Kidney tubule cell (primary cell): ENCODE measurements at regions not wholly inside any gene's neighbourhood (a gene's known extent, or its start where the extent isn't known, plus 50 kb on each side); places are given as distances from the start of the nearest gene placed in this dataset.
"Not testable (repeated sequence)": the region's sequence is repeated elsewhere in the genome, so short reads cannot be mapped to it uniquely, and the experiment has no call there.

Experiments used
- DNase-seq: peaks from one replicate; pipeline ENCODE4 v3.0.0-alpha.2; 2018; ENCODE audit warnings: low spot score

DNA sequence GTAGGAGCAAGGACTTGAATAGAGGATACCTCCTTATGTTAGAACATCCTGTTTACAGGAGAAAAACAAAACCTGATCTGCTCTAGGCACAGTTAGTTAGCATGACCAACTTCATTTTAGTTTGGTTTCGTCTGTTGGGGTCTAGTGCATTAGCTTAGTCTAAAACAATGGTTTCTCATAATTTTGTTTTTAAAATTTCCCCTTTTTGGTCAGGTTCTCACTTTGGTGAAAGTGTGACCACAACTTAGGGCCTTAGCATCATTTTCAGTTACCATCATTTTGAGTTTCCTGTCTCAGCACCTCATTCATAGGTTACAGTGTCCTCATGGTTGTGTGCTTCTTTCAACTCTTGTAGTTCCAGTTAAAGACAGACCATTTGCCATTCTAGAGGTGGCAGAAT, 1277.0 kb upstream of the SLC39A10 start:
- no peak for DNase-seq

DNA sequence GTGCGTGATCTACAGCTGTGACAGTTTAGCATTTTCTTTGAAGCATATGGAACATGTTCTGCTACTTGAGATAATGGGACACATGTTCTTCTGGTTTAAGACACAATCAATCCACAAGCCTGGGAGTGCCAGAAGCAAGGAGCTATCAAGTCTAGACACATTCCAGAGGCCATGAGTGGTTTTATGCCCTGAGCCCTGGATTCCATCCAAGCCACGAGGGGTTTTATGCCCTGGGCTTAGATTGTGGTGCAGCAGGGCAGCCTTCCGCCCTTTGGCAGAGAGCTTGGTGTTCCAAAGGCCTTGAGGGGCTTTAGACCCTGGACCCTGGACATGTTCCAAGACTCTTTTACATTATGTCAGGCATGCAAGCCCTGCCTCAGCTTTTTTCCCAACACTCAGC, 1289.6 kb upstream of the SLC39A10 start:
- DNase-seq = not testable (repeated sequence)

DNA sequence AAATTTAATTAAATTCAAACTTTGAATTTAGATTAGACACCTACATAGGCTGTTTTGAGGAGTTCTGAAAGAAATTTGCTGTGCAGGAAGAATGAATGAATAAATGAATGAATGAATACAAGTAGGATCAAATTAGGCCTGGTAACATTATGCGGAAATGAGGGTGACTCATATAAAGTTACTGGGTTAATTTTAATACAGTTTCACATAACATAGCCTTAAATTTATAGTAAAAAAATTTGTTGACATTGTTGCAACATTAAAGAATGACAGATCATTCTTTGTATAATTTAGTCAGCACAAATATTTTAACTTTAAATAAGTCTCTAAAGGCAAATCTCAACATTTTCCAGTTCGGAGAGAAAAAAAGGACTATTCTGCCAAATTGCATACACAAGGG, 1293.1 kb upstream of the SLC39A10 start:
- no peak for DNase-seq

DNA sequence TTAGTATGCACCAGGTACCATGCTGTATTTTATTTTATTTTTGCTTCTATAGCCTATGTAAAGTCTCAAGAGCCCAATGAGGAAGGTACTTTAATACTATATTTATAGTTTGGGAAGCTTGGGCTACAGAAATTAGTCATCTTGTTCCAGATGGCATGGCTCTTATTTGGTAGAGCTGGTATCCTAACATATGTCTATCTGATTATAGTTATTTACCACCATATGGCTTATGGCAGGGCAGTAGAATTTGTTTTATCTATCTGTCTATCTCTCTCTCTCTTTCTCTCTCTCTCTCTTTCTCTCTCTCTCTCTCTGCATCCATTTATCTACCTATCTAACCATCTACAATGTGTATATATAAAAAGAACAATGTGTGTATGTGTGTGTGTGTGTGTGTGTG, 1293.7 kb upstream of the SLC39A10 start:
- DNase-seq = no peak

DNA sequence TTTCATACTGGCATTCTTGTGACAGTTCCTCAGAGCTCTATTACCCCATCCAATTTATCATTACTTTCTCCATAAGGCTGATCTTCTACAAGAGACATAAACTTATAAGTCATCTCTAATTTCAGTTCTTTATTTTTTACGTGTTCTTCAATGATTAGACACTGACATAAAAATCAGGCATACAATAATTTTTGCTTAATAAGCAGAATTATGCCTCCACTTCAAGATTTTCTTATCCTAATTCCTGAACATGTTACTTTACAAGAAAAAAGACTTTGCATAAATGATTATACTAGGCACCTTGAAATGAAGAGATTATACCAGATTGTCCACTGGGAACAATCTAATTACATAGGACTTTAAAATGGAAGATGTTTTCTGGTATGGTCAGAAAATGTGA, 1304.5 kb upstream of the SLC39A10 start:
- DNase-seq = no peak

DNA sequence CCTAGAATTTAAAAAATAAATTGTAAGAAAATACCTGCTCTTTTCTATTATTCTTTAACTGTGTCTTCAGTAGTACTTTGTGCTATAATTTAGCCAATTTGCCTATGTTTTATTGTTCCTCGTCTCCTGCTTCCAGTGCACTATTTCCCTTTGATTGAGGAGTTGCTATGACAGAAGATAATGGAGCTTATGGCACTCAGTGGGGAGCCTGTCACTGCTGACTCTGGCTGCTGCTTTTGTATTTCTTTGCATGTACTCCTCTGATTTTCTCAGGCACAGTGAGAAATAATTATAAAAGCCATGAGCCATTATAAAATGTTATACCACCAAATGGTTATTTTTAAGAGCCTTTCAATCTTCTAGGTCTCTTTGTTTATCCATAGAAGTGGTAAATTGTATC, 1310.8 kb upstream of the SLC39A10 start:
- DNase-seq = no peak

DNA sequence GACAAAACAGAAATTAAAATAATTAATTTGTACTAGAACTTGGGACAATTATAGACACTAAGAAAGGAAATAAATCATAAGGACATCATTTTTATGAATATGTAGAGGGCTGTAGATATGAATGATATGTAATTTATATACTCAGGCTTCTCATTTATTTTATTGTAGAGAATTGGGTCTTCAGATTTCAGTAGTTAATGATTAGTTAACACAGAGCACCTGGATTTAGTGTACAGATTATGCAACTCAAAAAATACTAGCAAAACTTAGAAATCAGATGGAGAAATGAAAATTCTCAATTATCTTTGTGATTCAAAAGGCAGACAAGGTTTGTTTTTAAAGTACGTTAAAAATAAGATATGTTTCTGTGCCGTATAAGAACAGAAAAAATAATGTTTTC, 1311.7 kb upstream of the SLC39A10 start:
- DNase-seq = no peak

DNA sequence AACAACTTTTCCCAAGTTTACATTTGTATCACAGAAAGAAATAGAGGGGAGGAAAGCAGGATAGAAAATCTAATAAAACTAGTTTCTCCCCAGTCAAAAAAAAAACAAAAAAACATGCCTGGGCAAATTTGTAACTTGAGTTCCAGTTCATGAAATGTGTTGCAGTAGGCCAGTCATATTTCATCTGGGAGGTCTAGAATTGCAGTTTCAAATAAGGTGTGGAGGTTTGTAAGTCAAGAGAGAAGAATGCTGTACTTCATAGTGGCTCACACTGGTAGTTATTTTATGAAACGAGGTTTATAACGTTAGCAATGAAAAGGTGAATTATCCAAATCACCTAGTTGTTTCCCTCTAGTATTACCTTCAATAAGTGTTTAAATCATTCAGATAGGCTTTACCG, 1313.9 kb upstream of the SLC39A10 start:
- no peak for DNase-seq

DNA sequence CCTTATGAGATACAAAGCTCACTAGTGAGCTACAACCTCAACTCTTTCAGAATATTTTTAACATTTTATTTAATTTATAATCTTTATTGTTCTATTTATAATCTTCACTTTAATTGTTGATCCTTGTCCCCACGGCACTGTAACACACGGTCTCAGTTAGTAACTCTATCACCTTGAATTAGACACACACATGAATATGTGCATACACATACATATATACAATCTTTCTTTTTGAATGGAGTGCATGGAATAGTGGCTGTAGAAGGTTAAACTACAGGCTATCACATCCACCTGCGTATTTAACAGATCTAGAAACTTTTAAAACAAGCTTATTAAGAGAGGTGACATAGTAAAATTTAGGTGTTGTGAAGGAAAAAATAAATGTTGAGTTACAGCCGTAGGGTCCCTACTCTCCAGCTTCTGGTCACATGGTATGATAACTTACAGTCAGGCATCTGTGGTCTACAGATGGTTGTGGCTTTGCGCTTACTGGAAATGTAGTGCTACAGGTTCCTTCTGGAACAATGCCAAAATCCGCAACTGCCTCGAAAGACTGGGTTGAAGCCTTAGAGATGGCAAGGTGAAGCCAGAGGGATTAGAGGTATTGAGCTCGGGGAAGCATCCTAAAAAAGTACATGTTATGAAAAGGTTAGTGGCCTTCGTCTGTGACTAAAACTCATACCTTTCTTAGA, 1324.1 kb upstream of the SLC39A10 start:
- no peak for DNase-seq

DNA sequence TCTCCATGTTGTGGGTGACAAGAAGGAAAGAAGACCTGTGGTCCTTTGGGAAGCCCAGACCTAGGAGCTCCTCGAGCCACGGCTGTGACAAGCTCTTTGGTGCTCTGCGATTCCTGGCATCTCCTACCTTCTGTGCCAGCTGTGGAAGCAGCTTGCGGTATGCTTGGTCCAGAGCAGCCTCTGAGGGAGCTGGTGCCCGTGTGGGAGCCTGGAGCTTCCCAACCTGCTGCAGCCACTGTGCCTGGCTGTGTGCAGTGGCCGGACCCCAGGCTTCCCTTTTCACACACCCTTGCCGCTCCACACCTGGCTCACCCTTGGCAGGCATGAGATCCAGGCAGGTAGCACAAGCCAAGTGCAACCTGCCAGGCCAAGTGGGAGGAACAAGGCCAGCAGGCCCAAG, 1328.6 kb upstream of the SLC39A10 start:
- DNase-seq = no peak

DNA sequence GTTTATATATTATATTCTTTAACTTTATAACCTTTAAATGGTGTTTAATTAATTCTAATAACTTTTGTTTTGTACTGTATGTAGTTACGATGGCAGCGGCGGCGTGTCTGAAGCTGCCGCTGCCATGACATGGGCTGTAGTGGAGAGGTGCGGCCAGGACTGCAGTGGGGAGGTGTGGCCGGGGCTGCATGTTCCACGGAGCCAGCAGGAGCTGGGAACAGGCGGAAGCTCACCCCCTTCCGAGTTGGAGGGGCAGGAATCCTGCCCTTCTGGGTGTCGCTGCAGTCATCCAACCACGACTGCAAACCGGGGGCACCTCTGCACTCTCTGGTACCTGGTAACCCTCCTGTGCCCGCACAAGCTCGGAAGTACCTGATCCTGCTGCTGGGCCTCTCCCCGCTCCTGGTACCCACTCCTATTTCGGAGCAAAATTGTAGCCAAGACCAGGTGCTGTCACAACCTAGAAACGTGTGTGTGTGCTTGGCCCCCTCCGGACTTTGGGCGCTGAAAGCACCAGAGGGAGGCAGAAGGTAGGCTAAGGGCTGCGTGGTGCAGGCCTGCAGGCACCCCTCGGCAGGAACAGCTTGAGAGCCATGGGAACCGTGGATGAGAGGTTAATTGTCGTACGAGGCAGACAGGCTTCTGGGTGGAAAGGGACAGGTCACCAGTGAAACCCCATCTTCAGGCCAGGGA, 1329.7 kb upstream of the SLC39A10 start:
- DNase-seq = no peak

DNA sequence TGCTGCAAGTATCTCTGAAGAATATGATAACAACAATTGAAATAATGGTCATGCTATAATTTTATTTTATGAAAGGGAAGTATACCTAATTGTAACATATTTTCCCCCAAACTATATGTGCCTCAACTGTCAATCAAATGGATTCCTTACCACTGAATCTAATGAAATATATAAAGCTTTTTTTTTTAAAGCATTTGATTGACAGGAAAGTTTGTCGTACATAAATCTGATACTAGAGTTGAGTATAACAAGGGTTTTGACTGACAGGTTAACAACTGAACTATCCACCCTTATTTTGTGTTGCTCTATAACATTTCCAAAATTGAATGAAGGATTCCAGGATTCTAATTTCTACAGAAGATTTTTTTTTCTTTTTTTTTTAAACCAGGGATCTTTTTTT, 1333.3 kb upstream of the SLC39A10 start:
- no peak for DNase-seq

DNA sequence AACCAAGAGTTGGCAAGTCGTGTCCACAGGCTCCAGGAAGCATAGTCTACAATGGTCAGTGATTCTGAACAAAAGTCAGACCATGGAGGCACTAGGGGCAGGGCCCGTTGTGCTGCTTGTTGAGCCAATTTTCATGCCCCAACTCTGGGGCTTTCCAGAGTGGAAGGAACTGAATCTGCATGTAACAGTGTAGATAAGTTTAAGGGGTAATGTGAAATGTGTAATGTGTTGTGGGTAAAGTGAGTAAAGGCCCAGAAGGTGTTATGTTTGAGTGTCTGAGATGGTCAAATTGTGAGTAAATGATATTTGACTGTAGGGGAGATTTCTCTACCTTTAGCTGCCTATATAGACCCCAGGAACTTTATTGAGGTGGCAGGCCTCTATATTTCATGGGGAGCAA, 1336.5 kb upstream of the SLC39A10 start:
- no peak for DNase-seq

DNA sequence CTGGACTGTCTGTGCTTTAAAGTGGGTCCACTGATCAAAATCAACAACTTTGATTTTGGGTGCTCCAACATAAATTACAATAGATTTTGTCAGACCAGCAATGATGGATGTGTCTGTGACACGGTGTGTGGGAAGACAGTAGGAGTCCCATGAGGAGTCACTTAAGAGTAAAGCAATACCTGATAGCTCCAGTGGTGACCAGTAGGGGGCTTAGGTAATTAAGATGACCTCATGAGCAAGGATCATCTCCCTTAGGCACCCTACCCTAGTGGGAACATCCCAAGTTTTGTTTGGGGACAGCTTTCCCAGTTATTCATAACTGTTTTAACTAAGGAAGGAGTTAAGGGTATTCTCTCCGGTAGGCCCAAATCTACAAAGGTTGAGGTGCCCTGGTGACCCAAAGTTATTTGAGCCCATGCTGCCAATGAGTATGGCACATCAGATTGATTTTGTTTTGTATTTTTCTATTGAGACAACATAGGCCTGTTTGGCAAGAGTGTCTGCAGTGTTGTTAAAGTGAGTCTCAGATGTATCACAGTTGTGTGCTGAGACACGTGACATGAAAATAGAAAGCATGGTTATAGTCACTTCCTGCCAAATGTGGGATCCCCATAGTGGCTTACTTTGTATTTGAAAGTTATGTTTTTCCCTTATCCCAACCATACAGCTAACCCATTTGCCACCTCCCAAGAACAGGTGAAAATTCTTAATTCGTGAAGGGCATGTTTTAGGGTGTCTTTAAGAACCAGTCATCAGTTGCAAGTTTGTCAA, 1337.6 kb upstream of the SLC39A10 start:
- DNase-seq = no peak

DNA sequence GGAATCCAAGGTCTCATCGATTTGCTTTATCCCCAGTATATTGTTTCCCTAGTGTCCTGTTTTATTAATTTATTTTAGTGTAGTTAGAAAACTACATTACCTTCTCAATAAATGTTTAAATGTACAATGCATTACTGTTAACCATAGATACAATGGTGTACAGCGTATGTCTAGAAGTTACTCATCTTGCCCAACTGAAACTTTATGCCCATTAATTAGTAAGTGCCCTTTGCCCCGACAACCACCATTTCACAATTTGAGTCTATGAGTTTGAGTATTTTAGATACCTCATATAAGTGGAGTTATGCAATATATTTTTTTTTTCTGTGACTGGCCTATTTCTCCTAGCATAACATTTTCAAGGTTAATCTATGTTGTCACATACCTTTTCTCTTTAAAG, 1343.0 kb upstream of the SLC39A10 start:
- DNase-seq = no peak

DNA sequence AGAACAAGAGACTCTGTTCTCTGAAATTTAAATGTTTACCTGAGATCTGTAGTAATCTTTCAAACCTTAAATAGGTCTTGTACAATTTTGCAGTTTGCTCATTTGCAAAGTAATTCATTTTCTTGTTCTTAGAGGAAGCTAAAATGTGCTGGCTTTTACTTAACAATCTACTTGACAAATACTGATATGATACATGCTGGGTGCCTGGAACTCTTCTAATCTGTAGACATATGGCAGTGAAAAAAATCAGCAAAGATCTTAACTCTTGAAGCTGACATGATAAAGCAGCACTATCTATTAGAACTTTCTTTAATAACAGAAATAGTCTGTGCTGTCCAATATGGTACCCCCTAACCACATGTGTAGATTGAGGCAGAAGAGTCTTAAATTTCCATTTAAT, 1352.8 kb upstream of the SLC39A10 start:
- DNase-seq = no peak

DNA sequence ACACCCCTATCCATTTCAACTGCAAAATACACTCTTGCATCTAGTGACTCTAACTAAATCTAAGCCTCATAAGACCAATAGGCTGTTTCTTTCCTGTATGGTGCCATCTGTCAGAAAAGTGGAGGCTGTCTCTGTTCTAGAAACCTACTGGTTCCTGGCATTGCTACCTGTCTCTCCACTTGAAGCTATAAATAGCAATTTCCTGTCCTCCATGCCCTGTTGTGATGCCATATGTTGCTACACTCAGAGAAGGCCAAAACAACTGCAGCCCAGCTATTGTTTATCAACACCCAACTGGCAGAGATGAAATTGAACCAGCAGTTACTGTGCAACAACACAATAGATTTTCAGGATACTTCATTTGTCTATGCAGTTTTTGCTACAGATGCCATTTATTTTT, 1355.1 kb upstream of the SLC39A10 start:
- no peak for DNase-seq

DNA sequence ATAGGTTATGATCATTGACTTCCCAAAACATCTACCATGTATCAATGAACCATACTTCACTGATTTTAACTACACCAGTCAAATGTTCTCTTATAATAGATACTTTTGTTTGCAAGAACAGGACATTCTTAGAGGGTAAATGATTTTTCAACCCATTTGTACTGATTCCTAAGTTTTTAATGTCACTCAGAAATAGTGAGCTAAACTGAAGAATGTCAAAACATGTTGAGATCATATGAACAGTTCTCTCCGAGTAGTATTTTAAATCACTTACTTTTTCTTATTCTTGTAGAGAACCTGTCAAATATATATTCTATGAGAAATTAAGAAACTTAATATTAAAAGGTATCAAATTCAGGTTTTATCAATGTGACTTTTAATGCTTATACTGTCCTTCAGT, 1362.9 kb upstream of the SLC39A10 start:
- no peak for DNase-seq

DNA sequence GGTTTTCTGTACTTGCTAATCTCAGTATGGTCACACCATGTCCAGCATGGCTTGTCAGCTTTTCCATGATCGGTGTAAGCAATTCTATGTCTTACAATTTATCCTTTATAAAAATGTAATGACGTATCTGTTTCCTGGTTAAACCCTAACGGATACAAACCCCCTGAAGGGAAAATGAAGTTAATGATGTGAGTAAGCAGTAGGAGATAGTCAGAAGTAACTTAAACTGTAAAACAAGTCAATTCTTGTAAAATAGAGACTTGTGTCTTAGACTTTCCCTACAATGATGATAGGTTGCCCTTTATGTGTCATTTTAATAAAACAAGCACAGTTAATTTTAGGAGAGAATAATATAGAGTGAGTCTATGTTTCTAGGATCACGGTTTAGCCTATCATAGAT, 1365.9 kb upstream of the SLC39A10 start:
- no peak for DNase-seq

DNA sequence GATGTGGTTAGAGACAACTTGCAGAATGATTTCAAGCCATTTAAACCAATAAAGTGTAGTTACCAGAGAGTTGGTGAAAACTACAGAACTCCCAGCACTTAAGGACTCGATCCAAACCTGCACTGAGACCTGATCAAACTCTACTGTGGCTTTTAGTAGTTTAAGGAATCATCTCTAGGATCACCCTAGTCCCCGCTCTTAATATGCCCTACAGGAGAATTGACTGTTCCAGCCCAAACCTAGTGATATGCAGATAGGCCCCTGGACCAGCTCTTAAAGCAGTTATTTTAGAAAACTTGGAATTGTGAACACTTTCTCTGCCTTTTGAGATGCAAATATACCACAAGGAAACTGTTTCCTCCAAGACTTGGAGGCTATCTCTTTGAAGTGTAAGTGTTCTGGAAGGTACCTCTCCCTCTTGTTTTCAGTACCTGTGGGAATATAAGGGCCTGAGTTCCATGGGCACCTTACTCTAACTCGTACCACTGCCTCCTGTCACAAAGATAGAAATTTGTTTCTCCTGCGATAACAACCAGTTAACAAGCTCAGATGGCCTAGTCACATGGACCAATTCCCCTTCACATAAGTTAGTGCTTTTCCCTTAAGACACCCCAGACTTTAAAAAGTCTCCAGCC, 1367.2 kb upstream of the SLC39A10 start:
- DNase-seq = no peak

DNA sequence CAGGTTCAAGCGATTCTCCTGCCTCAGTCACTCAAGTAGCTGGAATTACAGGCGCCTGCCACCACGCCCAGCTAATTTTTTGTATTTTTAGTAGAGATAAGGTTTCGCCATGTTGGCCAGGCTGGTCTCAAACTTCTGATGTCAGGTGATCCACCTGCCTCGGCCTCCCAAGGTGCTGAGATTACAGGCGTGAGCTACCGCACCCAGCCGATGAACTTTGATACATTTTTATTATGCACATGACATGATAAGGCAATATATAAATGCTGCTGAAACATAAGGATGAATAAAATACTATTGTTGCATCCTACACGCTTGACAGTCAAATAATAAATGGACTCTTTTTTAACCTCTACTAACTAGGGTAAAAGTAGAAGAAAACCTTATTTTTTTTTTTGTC, 1380.4 kb upstream of the SLC39A10 start:
- not testable (repeated sequence) for DNase-seq

DNA sequence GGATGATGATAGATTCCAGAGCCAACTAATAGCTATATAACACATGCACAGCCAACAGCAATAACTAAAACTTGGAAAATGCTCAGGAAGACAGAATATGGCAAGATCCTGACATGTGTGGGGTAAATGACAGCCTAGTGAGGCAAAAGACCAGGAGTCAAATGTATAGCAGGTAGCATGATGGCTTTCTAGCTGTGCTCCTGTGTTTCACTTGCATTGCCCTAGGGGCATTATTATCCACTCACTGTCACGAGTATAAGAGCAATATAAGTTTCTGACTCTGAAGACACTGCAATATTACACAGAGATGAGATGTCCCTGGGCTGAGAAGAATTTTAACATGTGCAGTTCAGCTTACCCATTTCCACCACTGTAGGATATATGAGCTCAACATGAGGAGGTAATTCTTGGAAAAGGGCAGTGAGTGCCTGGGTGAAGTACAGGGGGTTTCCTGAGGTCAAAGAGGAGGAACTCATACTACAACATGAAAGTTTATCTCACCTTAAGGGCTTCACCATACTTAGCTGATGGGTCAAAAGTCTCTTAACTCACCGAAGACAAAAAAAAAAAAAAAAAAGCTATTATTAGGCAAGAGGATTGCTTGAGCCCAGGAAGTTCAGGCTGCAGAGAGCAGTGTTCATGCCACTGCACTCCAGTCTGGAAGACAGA, 1385.6 kb upstream of the SLC39A10 start:
- DNase-seq = no peak
